H1 (cell line): ENCODE measurements at regions not wholly inside any gene's neighbourhood (a gene's known extent, or its start where the extent isn't known, plus 50 kb on each side); places are given as distances from the start of the nearest gene placed in this dataset.

ENCODE experiments used
- CTCF ChIA-PET: fragments of 300-600 bp; sonication (Branson Sonifier 250); formaldehyde crosslinking; loops from one replicate; lab custom pipeline; 2021; ENCODE audit not compliant: partially characterized antibody; lab: Charles Lee
- POLR2A ChIA-PET: fragments of 300-600 bp; sonication (Branson Sonifier 250); formaldehyde crosslinking; loops from one replicate; lab custom pipeline; 2021; ENCODE audit warnings: inconsistent platforms; ENCODE audit not compliant: partially characterized antibody; lab: Charles Lee
- DNase-seq, 2 experiments: peaks; one replicate each; pipeline versions ENCODE4 v3.0.0 to v3.0.0-alpha.2; 2010 to 2022; ENCODE audit warnings: low spot score in 2 of 2, low read depth in 1 of 2, mixed read lengths in 1 of 2
- FAIRE-seq: peaks from 2 replicates; lab custom pipeline; 2011; peaks lifted over from hg19 to GRCh38; lab: Jason Lieb, UNC
- H2AFZ ChIP-seq: 2 replicates; pipeline ENCODE4 v1.8.1; 2012; ENCODE audit warnings: low read length, inconsistent platforms
- H2AK5ac ChIP-seq: 2 replicates; pipeline ENCODE4 v1.6.1; 2013; ENCODE audit warnings: low read depth, low read length
- H2BK120ac ChIP-seq: replicated peaks from 2 replicates; pipeline ENCODE3; 2013; ENCODE audit warnings: low read depth, low read length, inconsistent platforms
- H2BK12ac ChIP-seq: 2 replicates; pipeline ENCODE4 v1.6.1; 2013; ENCODE audit warnings: low read depth, low read length
- H2BK15ac ChIP-seq: 2 replicates; pipeline ENCODE4 v1.6.1; 2013; ENCODE audit warnings: low read length
- H2BK20ac ChIP-seq: 2 replicates; pipeline ENCODE4 v1.6.1; 2013; ENCODE audit warnings: low read length
- H2BK5ac ChIP-seq: 2 replicates; pipeline ENCODE4 v1.6.1; 2013; ENCODE audit warnings: low read depth, low read length
- H3K14ac ChIP-seq: 2 replicates; pipeline ENCODE4 v1.6.1; 2013; ENCODE audit warnings: inconsistent platforms; ENCODE audit not compliant: insufficient read length
- H3K18ac ChIP-seq: 2 replicates; pipeline ENCODE4 v1.6.1; 2013; ENCODE audit warnings: low read length; ENCODE audit errors: extremely low read depth
- H3K23ac ChIP-seq: 2 replicates; pipeline ENCODE4 v1.6.1; 2013; ENCODE audit warnings: inconsistent platforms; ENCODE audit not compliant: insufficient read length
- H3K23me2 ChIP-seq: 2 replicates; pipeline ENCODE4 v1.6.1; 2013; ENCODE audit warnings: low read depth, low read length
- H3K27ac ChIP-seq: 2 replicates; pipeline ENCODE4 v1.6.1; 2011; ENCODE audit warnings: low read depth, low read length, inconsistent platforms
- H3K27me3 ChIP-seq, 4 experiments: replicated peaks in 1 of 4; 1 replicate in 1 of 4; 2 replicates in 3 of 4; pipeline versions ENCODE4 v1.6.1 to v1.8.1; 2011 to 2013; ENCODE audit warnings: low read length in 3 of 4, mild to moderate bottlenecking in 3 of 4, inconsistent platforms in 2 of 4, mixed read lengths in 2 of 4, moderate library complexity in 1 of 4; ENCODE audit not compliant: control insufficient read depth in 3 of 4, insufficient read depth in 3 of 4; ENCODE audit errors: extremely low read depth in 1 of 4
- H3K36me3 ChIP-seq, 4 experiments: 2 replicates each; pipeline versions ENCODE4 v1.6.1 to v1.8.1; 2011 to 2013; ENCODE audit warnings: mild to moderate bottlenecking in 4 of 4, low read length in 3 of 4, moderate library complexity in 2 of 4, control low read depth in 1 of 4, inconsistent platforms in 1 of 4; ENCODE audit not compliant: insufficient read depth in 4 of 4, control insufficient read depth in 2 of 4
- H3K4ac ChIP-seq: replicated peaks from 2 replicates; pipeline ENCODE3; 2013; ENCODE audit warnings: low read length, low read depth, mixed read lengths, inconsistent platforms; ENCODE audit not compliant: insufficient read length
- H3K4me1 ChIP-seq, 4 experiments: replicated peaks in 1 of 4; 1 replicate in 1 of 4; 2 replicates in 3 of 4; pipeline versions ENCODE4 v1.6.1 to v1.8.1; 2011 to 2013; ENCODE audit warnings: low read length in 3 of 4, inconsistent platforms in 2 of 4, mixed read lengths in 1 of 4; ENCODE audit not compliant: insufficient read depth in 4 of 4, control insufficient read depth in 3 of 4
- H3K4me2 ChIP-seq, 2 experiments: 2 replicates each; pipeline versions ENCODE4 v1.6.1 to v1.8.1; 2011 to 2013; ENCODE audit warnings: low read depth in 2 of 2, low read length in 2 of 2, control low read depth in 1 of 2, inconsistent platforms in 1 of 2, mild to moderate bottlenecking in 1 of 2; ENCODE audit not compliant: insufficient read depth in 1 of 2
- H3K4me3 ChIP-seq, 4 experiments: fragments of 200-600, 300-600 bp in 1 of 4; sonication (generic), shearing (Covaris generic), sonication (Bioruptor Twin) in 1 of 4; 2 replicates each; pipeline versions ENCODE4 v1.5.1 to v1.8.1; 2011 to 2016; ENCODE audit warnings: low read length in 4 of 4, low read depth in 3 of 4, control low read depth in 2 of 4, inconsistent platforms in 2 of 4, mild to moderate bottlenecking in 2 of 4, mixed read lengths in 1 of 4, moderate library complexity in 1 of 4; ENCODE audit not compliant: insufficient read depth in 2 of 4; ENCODE audit errors: extremely low read depth in 1 of 4
- H3K56ac ChIP-seq: replicated peaks from 2 replicates; pipeline ENCODE3; 2013; ENCODE audit warnings: low read depth, mild to moderate bottlenecking, mixed read lengths, low read length, inconsistent platforms; ENCODE audit not compliant: insufficient read length
- H3K79me1 ChIP-seq: 2 replicates; pipeline ENCODE4 v1.6.1; 2013; ENCODE audit warnings: low read depth, low read length, control low read depth
- H3K79me2 ChIP-seq, 2 experiments: 2 replicates each; pipeline versions ENCODE4 v1.6.1 to v1.8.1; 2012 to 2013; ENCODE audit warnings: low read length in 2 of 2, mild to moderate bottlenecking in 2 of 2, inconsistent platforms in 1 of 2; ENCODE audit not compliant: insufficient read depth in 2 of 2, control insufficient read depth in 1 of 2
- H3K9ac ChIP-seq, 4 experiments: replicated peaks in 1 of 4; 1 replicate in 1 of 4; 2 replicates in 3 of 4; pipeline versions ENCODE4 v1.6.1 to v1.8.1; 2011 to 2013; ENCODE audit warnings: low read depth in 3 of 4, low read length in 3 of 4, control low read depth in 2 of 4, mild to moderate bottlenecking in 2 of 4, moderate library complexity in 2 of 4, inconsistent platforms in 1 of 4; ENCODE audit errors: extremely low read depth in 1 of 4
- H3K9me3 ChIP-seq, 2 experiments: 2 replicates each; pipeline versions ENCODE4 v1.6.1 to v1.8.1; 2012 to 2013; ENCODE audit warnings: mild to moderate bottlenecking in 2 of 2, moderate library complexity in 2 of 2, control low read depth in 1 of 2, inconsistent platforms in 1 of 2, low read depth in 1 of 2, low read length in 1 of 2, mixed read lengths in 1 of 2; ENCODE audit not compliant: insufficient read depth in 2 of 2
- H4K20me1 ChIP-seq, 2 experiments: replicated peaks in 1 of 2; 2 replicates each; pipeline versions ENCODE3 to v1.8.1; 2011 to 2013; ENCODE audit warnings: inconsistent platforms in 2 of 2, low read length in 2 of 2, mild to moderate bottlenecking in 1 of 2; ENCODE audit not compliant: insufficient read depth in 2 of 2, control insufficient read depth in 1 of 2
- H4K5ac ChIP-seq: 2 replicates; pipeline ENCODE4 v1.6.1; 2013; ENCODE audit warnings: low read length, low read depth, mixed read lengths, inconsistent platforms; ENCODE audit not compliant: insufficient read length
- H4K8ac ChIP-seq: 2 replicates; pipeline ENCODE4 v1.8.0; 2013; ENCODE audit warnings: mild to moderate bottlenecking, moderate library complexity, low read length, inconsistent platforms; ENCODE audit not compliant: insufficient read depth; ENCODE audit errors: extremely low read depth
- H4K91ac ChIP-seq: replicated peaks from 2 replicates; pipeline ENCODE3; 2013; ENCODE audit warnings: low read length, mixed read lengths, inconsistent platforms; ENCODE audit not compliant: insufficient read length
- BCL11A ChIP-seq, 2 experiments: IDR thresholded peaks; one replicate each; pipeline ENCODE4 v1.6.1; 2011; ENCODE audit warnings: low read depth in 2 of 2, low read length in 2 of 2, mild to moderate bottlenecking in 2 of 2
- CTBP2 ChIP-seq: IDR thresholded peaks from 2 replicates; pipeline ENCODE4 v1.7.0; 2011; ENCODE audit warnings: borderline replicate concordance, mild to moderate bottlenecking, moderate library complexity, mixed read lengths, low read length; ENCODE audit not compliant: insufficient read depth, insufficient read length
- E2F6 ChIP-seq: IDR thresholded peaks from 2 replicates; pipeline ENCODE4 v1.6.1; 2012; ENCODE audit warnings: inconsistent platforms
- EZH2 ChIP-seq: fragments of 200-600 bp; sonication (generic); IDR thresholded peaks from 2 replicates; pipeline ENCODE4 v1.7.1; 2012; ENCODE audit warnings: low read depth, mild to moderate bottlenecking, moderate library complexity, low read length, inconsistent platforms; ENCODE audit not compliant: severe bottlenecking
- KDM4A ChIP-seq: IDR thresholded peaks from one replicate; pipeline ENCODE4 v1.7.1; 2012; ENCODE audit warnings: low read depth, mild to moderate bottlenecking, moderate library complexity, low read length, inconsistent platforms; ENCODE audit not compliant: severe bottlenecking
- MAX ChIP-seq: IDR thresholded peaks from 2 replicates; pipeline ENCODE4 v1.6.1; 2012; ENCODE audit warnings: inconsistent platforms
- NANOG ChIP-seq: IDR thresholded peaks from 2 replicates; pipeline ENCODE4 v1.6.1; 2011; ENCODE audit warnings: low read length, low read depth, mild to moderate bottlenecking, inconsistent platforms; ENCODE audit not compliant: insufficient read depth, poor library complexity, severe bottlenecking
- POLR2AphosphoS5 ChIP-seq: IDR thresholded peaks from 2 replicates; pipeline ENCODE4 v1.6.1; 2011; ENCODE audit warnings: low read depth, low read length
- RFX5 ChIP-seq: IDR thresholded peaks from 2 replicates; pipeline ENCODE4 v1.6.1; 2011; ENCODE audit warnings: low read depth, low read length, improper control_type of control experiment, borderline replicate concordance
- SP4 ChIP-seq: IDR thresholded peaks from 2 replicates; pipeline ENCODE4 v1.6.1; 2012; ENCODE audit warnings: low read length, inconsistent platforms
- TAF1 ChIP-seq: IDR thresholded peaks from 2 replicates; pipeline ENCODE4 v1.6.1; 2011; ENCODE audit warnings: mild to moderate bottlenecking, low read depth, low read length
- TAF7 ChIP-seq: optimal IDR thresholded peaks from 2 replicates; pipeline ENCODE3; 2011; ENCODE audit warnings: low read depth, mild to moderate bottlenecking, inconsistent platforms, low read length, moderate library complexity, borderline replicate concordance
- TCF12 ChIP-seq: IDR thresholded peaks from 2 replicates; pipeline ENCODE4 v1.6.1; 2011; ENCODE audit warnings: low read depth, mild to moderate bottlenecking, low read length
- WGBS, 2 experiments: shearing (Covaris generic) in 1 of 2; methylation state at CpG; one replicate each; pipeline versions ENCODE4 v1.1.6 to v1.1.7; 2013 to 2015; ENCODE audit warnings: low lambda C conversion rate in 2 of 2, mixed read lengths in 2 of 2, inconsistent platforms in 1 of 2, low coverage in 1 of 2, missing lambda C conversion rate in 1 of 2; ENCODE audit not compliant: insufficient replicate concordance in 2 of 2, insufficient coverage in 1 of 2, insufficient read length in 1 of 2; ENCODE audit errors: extremely low coverage in 1 of 2, missing lambda C conversion rate in 1 of 2; 5-methylcytosine and 5-hydroxymethylcytosine counted together

- H2BK20ac ChIP-seq, result no peak overlapping the region
- CTCF ChIA-PET, result interaction anchor here (0.6 to 16.2 kb wide), 4 partner anchors 10 to 581 kb away, joined by 3 to 179 read pairs (median 4); no protein-coding TSS in a partner anchor
- H3K9ac ChIP-seq, result no peak overlapping the region
- H4K20me1 ChIP-seq, result no peaks in the 10 kb centered on the region
- no peaks in the 10 kb centered on the region for H3K23me2 ChIP-seq
- 96% methylated on average over 3 of the region's 3 CpGs; no CpG with 5 or more reads in 1 of the 2 experiments for WGBS, 2 experiments
- H3K4me2 ChIP-seq, result no peak overlapping the region
- no peak for FAIRE-seq
- H4K91ac ChIP-seq, result no peak overlapping the region
- H3K36me3 ChIP-seq, result no peaks in the 10 kb centered on the region
- no peak overlapping the region for H4K8ac ChIP-seq
- POLR2A ChIA-PET, result interaction anchor here (1.2 kb wide), 1 partner anchor 28 kb away, joined by 3 read pairs; no protein-coding TSS in a partner anchor
- no peaks in the 10 kb centered on the region for H3K4me1 ChIP-seq
- no peak for DNase-seq
- no peak overlapping the region for H2AFZ ChIP-seq
- H4K5ac ChIP-seq, result no peak overlapping the region
- H2BK12ac ChIP-seq, result no peak overlapping the region
- no peaks in the 10 kb centered on the region for H3K79me2 ChIP-seq
- no peak overlapping the region for H3K4me3 ChIP-seq
- H2BK120ac ChIP-seq, result no peak overlapping the region
- H3K23ac ChIP-seq, result no peak overlapping the region
- no peak overlapping the region for H3K14ac ChIP-seq
- no peak overlapping the region for H2BK5ac ChIP-seq
- no peak overlapping the region for H3K27ac ChIP-seq
- H3K4ac ChIP-seq, result no peak overlapping the region
- no peak overlapping the region for H3K56ac ChIP-seq
- no peaks in the 10 kb centered on the region for H3K9me3 ChIP-seq
- no peak overlapping the region for H3K18ac ChIP-seq
- H3K27me3 ChIP-seq, result no peaks in the 10 kb centered on the region
- no peaks in the 10 kb centered on the region for H3K79me1 ChIP-seq
- peak overlapping the region; percentile 84; the same call in 1 of the 2 replicates for H2BK15ac ChIP-seq
- H2AK5ac ChIP-seq, result no peak overlapping the region
- TF ChIP-seq SP4, result no peak
- no peak for TF ChIP-seq KDM4A
- TF ChIP-seq CTBP2, result no peak
- TF ChIP-seq MAX, result no peak
- no peak for TF ChIP-seq TAF7
- no peak for TF ChIP-seq TCF12
- TF ChIP-seq TAF1, result no peak
- TF ChIP-seq POLR2AphosphoS5, result no peak
- TF ChIP-seq BCL11A (IDR thresholded peaks at IDR 0.05; ENCODE audit: low read depth in 2 of 2, low read length in 2 of 2), result no peak
- no peak for TF ChIP-seq EZH2
- TF ChIP-seq RFX5, result no peak
- no peak for TF ChIP-seq NANOG
- TF ChIP-seq E2F6, result no peak
Observed at GRCh38 chr6:90463359-90463758, 123.5 kb downstream of the MAP3K7 start.
